Activated B cell treated with CpG ODN at 0.5 μM for 24 hours (primary cell): ENCODE measurements at regions not wholly inside any gene's neighbourhood (a gene's known extent, or its start where the extent isn't known, plus 50 kb on each side); places are given as distances from the start of the nearest gene placed in this dataset.

ENCODE experiments used
- ATAC-seq: fragments of 200-7000 bp; cut with Tn5 transposase; one replicate; pipeline ENCODE4 v1.10.0; 2021; ENCODE audit warnings: low read depth, mild to moderate bottlenecking, moderate library complexity
- CTCF ChIA-PET: fragments of 350-600 bp; sonication (Branson Sonifier 250); formaldehyde crosslinking; loops from one replicate; lab custom pipeline; 2021; ENCODE audit warnings: antibody characterized with exemption; lab: Charles Lee
- POLR2A ChIA-PET: fragments of 350-600 bp; sonication (Branson Sonifier 250); formaldehyde crosslinking; loops from one replicate; lab custom pipeline; 2021; ENCODE audit warnings: antibody characterized with exemption; lab: Charles Lee
- DNase-seq: peaks from one replicate; pipeline ENCODE4 v3.0.0; 2022
- H3K27ac Mint-ChIP-seq: one replicate; pipeline ENCODE4 v1.8.0; 2020; ENCODE audit warnings: mixed read lengths
- H3K27me3 Mint-ChIP-seq: one replicate; pipeline ENCODE4 v1.8.0; 2021; ENCODE audit warnings: mixed read lengths
- H3K36me3 Mint-ChIP-seq: one replicate; pipeline ENCODE4 v1.8.0; 2021; ENCODE audit warnings: low read depth, mixed read lengths
- H3K4me1 Mint-ChIP-seq: one replicate; pipeline ENCODE4 v1.8.0; 2021; ENCODE audit warnings: mixed read lengths
- H3K4me3 Mint-ChIP-seq: one replicate; pipeline ENCODE4 v1.8.0; 2020; ENCODE audit warnings: mild to moderate bottlenecking, mixed read lengths
- H3K9me3 Mint-ChIP-seq: one replicate; pipeline ENCODE4 v1.8.0; 2020; ENCODE audit warnings: mixed read lengths
- CTCF ChIP-seq: fragments of 200-600 bp; IDR thresholded peaks from one replicate; pipeline ENCODE4 v1.8.0; 2022; ENCODE audit warnings: antibody characterized with exemption, mild to moderate bottlenecking
- intact Hi-C: fragments of 100-400 bp; cut with micrococcal nuclease; formaldehyde crosslinking; loops from one replicate; pipeline ENCODE4 v1.15.1; 2024

DNA sequence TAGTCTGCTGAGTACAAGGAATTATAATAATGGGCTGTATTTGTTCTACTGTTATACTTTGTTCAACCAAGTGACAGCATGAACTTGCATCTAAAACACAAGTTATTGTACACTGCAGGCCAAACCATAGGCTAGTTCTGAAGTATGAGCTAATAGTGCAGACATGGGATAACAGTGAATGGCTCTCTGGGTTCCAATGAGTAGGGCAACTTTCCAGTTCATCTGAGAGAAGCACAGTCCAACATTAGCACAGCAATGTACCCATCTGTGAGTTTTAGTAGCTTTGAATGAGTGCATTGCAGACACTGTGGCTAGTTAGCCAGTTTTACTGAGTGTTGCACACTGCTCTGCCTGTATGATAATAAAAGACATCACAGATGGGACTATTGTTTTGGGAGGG lies 56.5 kb upstream of the FUT9 start:
- no peaks in the 10 kb centered on the region for H3K4me1 Mint-ChIP-seq

More for the DNA sequence above, 56.5 kb upstream of the FUT9 start:
- ATAC-seq, result no peak
- no peak for TF ChIP-seq CTCF
- Mint-ChIP-seq H3K36me3 (no peaks in the 10 kb centered on the region), H3K27ac (no peak overlapping the region), H3K9me3 (no peaks in the 10 kb centered on the region), H3K27me3 (no peaks in the 10 kb centered on the region), H3K4me3 (no peak overlapping the region)
- CTCF ChIA-PET, result no interaction called here
- intact Hi-C loops, result no loop called here
- POLR2A ChIA-PET, result no interaction called here
- no peak for DNase-seq
